ENCODE measurements at regions not wholly inside any gene's neighbourhood (a gene's known extent, or its start where the extent isn't known, plus 50 kb on each side); places are given as distances from the start of the nearest gene placed in this dataset.

GRCh38 chr19:46944123-46944748 is 75.4 kb upstream of the NPAS1 start:
- Histone ChIP-seq H3K79me2 (peaks cover 48% of the 10 kb centered on the region), H3K27me3 (ENCODE audit: control insufficient read depth, insufficient read depth, low read length) (no peaks in the 10 kb centered on the region), H3K9me3 (ENCODE audit: control insufficient read depth, low read length) (no peaks in the 10 kb centered on the region), H2AFZ (no peak overlapping the region), H3K4me1 (peaks cover 18% of the 10 kb centered on the region), H3K4me3 (ENCODE audit: low read depth, low read length) (no peak overlapping the region), H3K36me3 (ENCODE audit: control insufficient read depth, insufficient read depth, low read length) (no peaks in the 10 kb centered on the region), H3K27ac (peak overlapping the region; percentile 53), H3K4me2 (ENCODE audit: low read length) (no peak overlapping the region), H3K9ac (no peak overlapping the region)
- no peak for TF ChIP-seq CTCF (IDR thresholded peaks at IDR 0.05)

- no peaks in the 10 kb centered on the region for H3K27me3 ChIP-seq (ENCODE audit: control insufficient read depth, insufficient read depth, low read length)
- H3K27ac ChIP-seq = peak overlapping the region; percentile 53
- no peaks in the 10 kb centered on the region for H3K9me3 ChIP-seq (ENCODE audit: control insufficient read depth, low read length)
- no peak for TF ChIP-seq CTCF (IDR thresholded peaks at IDR 0.05)
- H3K79me2 ChIP-seq = peaks cover 49% of the 10 kb centered on the region
- peaks cover 18% of the 10 kb centered on the region for H3K4me1 ChIP-seq
- H3K36me3 ChIP-seq (ENCODE audit: control insufficient read depth, insufficient read depth, low read length) = no peaks in the 10 kb centered on the region
- H3K4me2 ChIP-seq (ENCODE audit: low read length) = peak overlapping the region; percentile 39
- H3K4me3 ChIP-seq (ENCODE audit: low read depth, low read length) = no peak overlapping the region
- H3K9ac ChIP-seq = no peak overlapping the region
- H2AFZ ChIP-seq = peak overlapping the region; percentile 24
Observed at GRCh38 chr19:46944918-46945628, 74.6 kb upstream of the NPAS1 start.

GRCh38 chr19:46945694-46946489 is 73.7 kb upstream of the NPAS1 start:
- Histone ChIP-seq H3K27me3 (ENCODE audit: control insufficient read depth, insufficient read depth, low read length) (no peaks in the 10 kb centered on the region), H2AFZ (no peak overlapping the region), H3K9me3 (ENCODE audit: control insufficient read depth, low read length) (no peaks in the 10 kb centered on the region), H3K36me3 (ENCODE audit: control insufficient read depth, insufficient read depth, low read length) (no peaks in the 10 kb centered on the region), H3K4me1 (peaks cover 18% of the 10 kb centered on the region), H3K9ac (no peak overlapping the region), H3K79me2 (peaks cover 58% of the 10 kb centered on the region), H3K27ac (peak overlapping the region; percentile 53), H3K4me2 (ENCODE audit: low read length) (no peak overlapping the region), H3K4me3 (ENCODE audit: low read depth, low read length) (no peak overlapping the region)
- no peak for TF ChIP-seq CTCF (IDR thresholded peaks at IDR 0.05)

GRCh38 chr19:46946611-46947238 is 72.9 kb upstream of the NPAS1 start:
- Histone ChIP-seq H3K4me1 (peaks cover 18% of the 10 kb centered on the region), H3K27ac (no peak overlapping the region), H3K9me3 (ENCODE audit: control insufficient read depth, low read length) (no peaks in the 10 kb centered on the region), H2AFZ (no peak overlapping the region), H3K4me2 (ENCODE audit: low read length) (no peak overlapping the region), H3K79me2 (peaks cover 66% of the 10 kb centered on the region), H3K9ac (no peak overlapping the region), H3K27me3 (ENCODE audit: control insufficient read depth, insufficient read depth, low read length) (no peaks in the 10 kb centered on the region), H3K4me3 (ENCODE audit: low read depth, low read length) (no peak overlapping the region), H3K36me3 (ENCODE audit: control insufficient read depth, insufficient read depth, low read length) (no peaks in the 10 kb centered on the region)
- no peak for TF ChIP-seq CTCF (IDR thresholded peaks at IDR 0.05)
